GM10266 (cell line): ENCODE measurements at regions not wholly inside any gene's neighbourhood (a gene's known extent, or its start where the extent isn't known, plus 50 kb on each side); places are given as distances from the start of the nearest gene placed in this dataset.
A peak's percentile ranks its signal among the peaks of the same experiment; 100 is the strongest.

Source experiments
- DNase-seq: peaks from one replicate; pipeline ENCODE4 v3.0.0; 2012; ENCODE audit errors: extremely low spot score
- TF ChIP-seq, protein P1 (sequence below): IDR thresholded peaks from 2 replicates; pipeline ENCODE4 v1.5.1; 2012; ENCODE audit warnings: mild to moderate bottlenecking, low read depth; ENCODE audit not compliant: control insufficient read depth, insufficient read depth; ENCODE audit errors: missing control alignments

- TF ChIP-seq, protein P1, sequence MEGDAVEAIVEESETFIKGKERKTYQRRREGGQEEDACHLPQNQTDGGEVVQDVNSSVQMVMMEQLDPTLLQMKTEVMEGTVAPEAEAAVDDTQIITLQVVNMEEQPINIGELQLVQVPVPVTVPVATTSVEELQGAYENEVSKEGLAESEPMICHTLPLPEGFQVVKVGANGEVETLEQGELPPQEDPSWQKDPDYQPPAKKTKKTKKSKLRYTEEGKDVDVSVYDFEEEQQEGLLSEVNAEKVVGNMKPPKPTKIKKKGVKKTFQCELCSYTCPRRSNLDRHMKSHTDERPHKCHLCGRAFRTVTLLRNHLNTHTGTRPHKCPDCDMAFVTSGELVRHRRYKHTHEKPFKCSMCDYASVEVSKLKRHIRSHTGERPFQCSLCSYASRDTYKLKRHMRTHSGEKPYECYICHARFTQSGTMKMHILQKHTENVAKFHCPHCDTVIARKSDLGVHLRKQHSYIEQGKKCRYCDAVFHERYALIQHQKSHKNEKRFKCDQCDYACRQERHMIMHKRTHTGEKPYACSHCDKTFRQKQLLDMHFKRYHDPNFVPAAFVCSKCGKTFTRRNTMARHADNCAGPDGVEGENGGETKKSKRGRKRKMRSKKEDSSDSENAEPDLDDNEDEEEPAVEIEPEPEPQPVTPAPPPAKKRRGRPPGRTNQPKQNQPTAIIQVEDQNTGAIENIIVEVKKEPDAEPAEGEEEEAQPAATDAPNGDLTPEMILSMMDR = no peak
- no peak for DNase-seq
Observed at GRCh38 chr3:195001261-195001660, 269.7 kb downstream of the XXYLT1 start.

GRCh38 chr3:195001961-195002861 lies 268.7 kb downstream of the XXYLT1 start:
- DNase-seq = peak; percentile 80
- TF ChIP-seq, protein P1 = peak; percentile 90

- TF ChIP-seq, protein P1 = no peak
Observed at GRCh38 chr3:195003006-195003892, 267.7 kb downstream of the XXYLT1 start.

DNA sequence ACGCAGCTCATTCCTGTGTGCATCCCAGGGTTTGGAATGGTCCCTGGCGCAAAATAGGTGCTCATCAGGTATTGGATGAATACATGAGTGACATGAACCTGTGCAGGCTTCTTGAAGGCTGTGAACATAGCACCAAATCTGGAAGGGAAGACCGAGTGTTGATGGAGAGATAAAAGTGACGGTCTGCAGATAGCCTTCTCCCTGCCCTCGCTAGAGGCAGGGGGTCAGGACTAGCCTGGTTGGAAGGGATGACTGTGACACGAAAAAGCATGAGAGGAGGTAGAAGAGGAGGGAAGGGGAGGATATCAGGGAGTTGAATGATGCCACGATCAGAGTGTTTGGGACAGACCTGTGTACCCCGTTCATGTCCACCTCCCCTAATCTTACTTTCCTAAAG lies 267.1 kb downstream of the XXYLT1 start:
- TF ChIP-seq, protein P1 = no peak
- no peak for DNase-seq

More at GRCh38 chr3:195003006-195003892, 267.7 kb downstream of the XXYLT1 start:
- no peak for DNase-seq

GRCh38 chr3:195004512-195005250 lies 266.3 kb downstream of the XXYLT1 start:
- DNase-seq = no peak
- TF ChIP-seq, protein P1 = no peak

GRCh38 chr3:195005251-195005620 lies 265.7 kb downstream of the XXYLT1 start:
- DNase-seq = no peak
- TF ChIP-seq, protein P1 = no peak
